Brain microvascular endothelial cell (primary cell): ENCODE measurements at regions not wholly inside any gene's neighbourhood (a gene's known extent, or its start where the extent isn't known, plus 50 kb on each side); places are given as distances from the start of the nearest gene placed in this dataset.

Experiments used
- DNase-seq: peaks from one replicate; pipeline ENCODE4 v3.0.0-alpha.2; 2020
- H3K27ac ChIP-seq: fragments of 250-450 bp; sonication (Bioruptor Pico); 2 replicates; pipeline ENCODE4 v1.5.1; 2020; ENCODE audit warnings: mild to moderate bottlenecking, moderate library complexity
- H3K27me3 ChIP-seq: fragments of 250-450 bp; sonication (Bioruptor Pico); replicated peaks from 2 replicates; pipeline ENCODE4 v1.5.1; 2020; ENCODE audit warnings: mild to moderate bottlenecking
- H3K36me3 ChIP-seq: fragments of 250-450 bp; sonication (Bioruptor Pico); replicated peaks from 2 replicates; pipeline ENCODE4 v1.5.1; 2020; ENCODE audit warnings: mild to moderate bottlenecking
- H3K4me3 ChIP-seq: 2 replicates; pipeline ENCODE4 v1.5.1; 2011; ENCODE audit warnings: low read depth, mild to moderate bottlenecking, control low read depth, low read length, moderate library complexity
- CTCF ChIP-seq: IDR thresholded peaks from 2 replicates; pipeline ENCODE4 v1.5.1; 2011; ENCODE audit warnings: low read depth, mild to moderate bottlenecking, moderate library complexity, low read length, control low read depth, inconsistent platforms; ENCODE audit errors: missing control alignments
- in situ Hi-C: cut with HindIII; loops from 2 replicates; pipeline ENCODE4 v1.10.0; 2017; ENCODE audit warnings: low sequenced_read_pairs, low pct_ligation_motif_present

DNA sequence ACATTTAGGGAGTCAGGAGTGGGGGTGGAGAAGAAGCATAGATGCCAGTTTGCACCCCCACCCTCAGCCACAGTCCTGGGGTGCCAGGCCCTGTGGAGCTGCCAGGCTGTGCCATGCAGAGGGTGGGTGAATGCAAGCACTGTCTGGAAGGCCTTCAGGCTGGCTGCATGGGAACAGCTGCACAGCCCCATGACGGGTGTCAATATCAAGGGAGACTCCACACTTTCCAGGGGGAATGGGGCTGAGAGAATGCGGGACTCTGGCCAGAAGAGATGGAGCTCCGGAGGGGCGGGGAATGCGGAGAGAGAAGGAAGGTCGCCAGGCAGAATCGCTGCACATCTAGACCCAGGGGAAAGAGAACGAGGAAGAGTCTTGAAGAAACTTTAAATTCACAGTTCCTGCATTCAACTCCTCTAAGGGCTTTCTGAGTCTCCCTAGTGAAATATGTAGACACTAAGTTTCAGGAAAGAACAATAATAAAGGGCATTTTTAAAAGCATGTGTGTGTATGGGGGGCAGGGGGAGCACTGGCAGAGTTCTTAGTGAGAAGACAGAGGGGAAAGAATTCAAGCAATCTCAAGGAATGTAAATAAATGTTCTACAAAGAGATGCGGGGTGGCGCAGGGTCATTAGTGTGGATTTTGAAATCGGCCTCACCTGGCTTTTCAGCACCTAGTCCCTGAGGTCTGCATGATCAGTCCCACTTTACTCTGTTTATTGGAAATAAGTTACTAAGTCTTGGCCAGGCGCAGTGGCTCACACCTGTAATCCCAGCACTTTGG lies 59.1 kb downstream of the BOD1 start:
- no peak for TF ChIP-seq CTCF
- H3K36me3 ChIP-seq, result no peaks in the 10 kb centered on the region
- no peak overlapping the region for H3K4me3 ChIP-seq
- in situ Hi-C loops, result no loop called here
- no peaks in the 10 kb centered on the region for H3K27me3 ChIP-seq
- H3K27ac ChIP-seq, result no peak overlapping the region
- DNase-seq, result no peak

- Histone ChIP-seq H3K27me3 (no peaks in the 10 kb centered on the region), H3K27ac (no peak overlapping the region), H3K4me3 (no peak overlapping the region), H3K36me3 (no peaks in the 10 kb centered on the region)
- in situ Hi-C loops, result no loop called here
- DNase-seq, result no peak
- TF ChIP-seq CTCF, result no peak
Measured at GRCh38 chr5:173556142-173557028, 60.1 kb downstream of the BOD1 start.

GRCh38 chr5:173554989-173555705 lies 61.3 kb downstream of the BOD1 start:
- in situ Hi-C loops, result no loop called here
- H3K27me3 ChIP-seq, result no peaks in the 10 kb centered on the region
- no peaks in the 10 kb centered on the region for H3K36me3 ChIP-seq
- H3K4me3 ChIP-seq, result peak overlapping the region; percentile 40
- no peak overlapping the region for H3K27ac ChIP-seq
- DNase-seq, result no peak
- no peak for TF ChIP-seq CTCF

DNA sequence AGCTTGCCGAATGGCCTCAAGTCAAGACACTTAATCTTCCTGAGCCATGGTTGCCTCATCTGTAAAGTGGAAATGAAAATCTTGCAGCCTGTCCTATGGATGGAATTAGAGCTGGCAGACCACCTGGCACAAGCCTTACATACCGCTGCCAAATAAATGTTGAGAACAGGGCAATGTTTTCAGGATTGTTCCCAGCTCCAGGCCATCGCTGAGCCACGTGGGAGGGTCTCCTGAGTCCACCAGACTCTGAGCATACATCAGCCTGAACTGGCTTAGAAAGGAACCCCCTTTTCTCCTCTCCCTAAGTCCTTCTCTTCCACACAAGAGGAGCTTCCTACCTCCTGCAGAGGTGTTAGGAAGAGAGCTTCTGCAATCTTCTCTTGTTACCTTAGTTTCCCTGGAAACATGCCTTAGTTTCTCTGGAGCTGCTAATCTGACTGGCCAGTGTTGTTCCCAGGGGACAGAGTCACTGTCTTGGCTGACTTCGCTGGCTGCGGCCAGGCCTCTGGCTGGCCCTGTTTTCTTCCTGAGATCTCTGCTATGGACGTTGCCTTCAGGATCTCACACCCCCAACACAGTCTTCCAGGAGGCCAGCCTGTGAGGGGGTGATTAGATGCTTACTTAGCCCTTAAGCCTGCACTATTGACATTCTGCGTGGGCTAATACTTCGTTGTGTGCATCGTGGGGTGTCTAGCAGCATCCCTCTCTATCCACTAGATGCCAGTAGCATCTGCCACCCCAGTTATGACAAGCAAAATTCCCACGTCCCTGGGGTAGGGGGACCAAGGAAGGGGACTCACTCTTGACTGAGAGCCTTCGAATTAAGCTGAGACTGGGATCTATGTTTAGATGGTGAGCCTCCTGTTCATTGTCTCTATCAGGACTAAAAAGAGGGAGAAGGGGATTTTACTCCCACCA lies 62.2 kb downstream of the BOD1 start:
- DNase-seq, result no peak
- TF ChIP-seq CTCF, result peak; percentile 21
- Histone ChIP-seq H3K4me3 (no peak overlapping the region), H3K36me3 (no peaks in the 10 kb centered on the region), H3K27ac (no peak overlapping the region), H3K27me3 (no peaks in the 10 kb centered on the region)
- in situ Hi-C loops, result no loop called here

- in situ Hi-C loops, result no loop called here
- Histone ChIP-seq H3K27me3 (no peaks in the 10 kb centered on the region), H3K4me3 (no peak overlapping the region), H3K36me3 (no peaks in the 10 kb centered on the region), H3K27ac (no peak overlapping the region)
- no peak for DNase-seq
- TF ChIP-seq CTCF, result no peak
Measured at GRCh38 chr5:173550641-173551040, 65.8 kb downstream of the BOD1 start.
